LNCAP (cell line): ENCODE measurements at regions not wholly inside any gene's neighbourhood (a gene's known extent, or its start where the extent isn't known, plus 50 kb on each side); places are given as distances from the start of the nearest gene placed in this dataset.

Experiments used
- CTCF ChIP-seq: fragments of 450-650 bp; IDR thresholded peaks from 2 replicates; pipeline ENCODE4 v1.5.1; 2017; ENCODE audit warnings: mild to moderate bottlenecking

GRCh38 chr1:218568962-218569550, 223.9 kb downstream of the TGFB2 start:
- no peak for TF ChIP-seq CTCF

DNA sequence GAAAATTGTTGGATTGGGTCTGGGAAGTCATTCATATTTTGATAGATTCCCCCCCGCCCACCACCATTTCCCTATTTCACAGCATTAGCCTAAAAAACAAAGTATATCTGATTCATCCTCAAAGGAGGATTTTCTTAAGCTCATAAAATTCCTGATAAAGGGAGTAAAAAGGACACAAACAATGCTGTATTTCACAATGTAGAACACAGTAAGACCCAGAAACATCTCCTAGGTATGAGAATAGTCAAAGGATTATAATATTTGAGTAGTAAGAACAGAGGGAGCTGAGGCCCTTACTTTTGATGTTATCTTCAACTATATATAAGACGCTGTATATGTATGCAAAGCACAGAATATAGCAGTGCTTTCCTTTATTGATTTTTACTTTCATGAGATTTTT, 225.3 kb downstream of the TGFB2 start:
- no peak for TF ChIP-seq CTCF

DNA sequence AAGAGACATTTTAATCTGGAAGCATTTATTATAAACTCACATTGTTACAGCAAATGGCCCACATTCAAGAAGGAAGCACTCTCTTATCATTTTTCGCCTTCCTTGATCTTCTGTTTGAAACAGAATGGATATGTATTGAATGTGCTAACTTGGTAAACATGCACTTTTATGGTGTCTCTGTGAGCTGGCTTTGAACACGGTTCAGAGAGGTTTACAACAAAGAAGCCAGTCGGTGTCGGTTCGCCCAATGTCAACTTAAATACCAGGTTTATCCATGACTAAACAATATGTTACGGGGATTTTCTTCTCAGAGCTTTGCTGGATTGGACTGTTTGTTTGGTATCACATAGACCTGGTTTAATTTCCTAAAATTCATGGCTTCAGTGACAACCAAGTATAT, 226.4 kb downstream of the TGFB2 start:
- no peak for TF ChIP-seq CTCF

- no peak for TF ChIP-seq CTCF
Observed at GRCh38 chr1:218572050-218572449, 226.9 kb downstream of the TGFB2 start.

DNA sequence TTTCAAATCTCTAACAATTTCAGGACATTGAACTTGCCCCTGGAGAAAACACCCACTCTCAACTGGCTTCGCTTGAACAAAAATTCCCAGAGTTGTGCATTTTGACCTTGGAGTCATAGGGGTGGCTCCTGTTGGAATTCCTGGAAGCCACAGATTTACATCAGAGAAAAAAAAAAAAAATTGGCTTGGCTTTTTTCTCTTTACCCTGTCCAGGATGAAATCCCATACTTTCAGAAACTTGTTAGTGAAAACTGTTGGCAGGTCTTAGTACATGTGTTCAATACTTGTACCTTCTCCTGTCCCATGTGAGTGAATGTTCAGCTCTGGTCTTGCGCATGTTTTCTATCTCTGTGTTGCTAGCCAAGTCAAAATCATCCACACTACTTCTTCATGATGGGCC, 228.8 kb downstream of the TGFB2 start:
- no peak for TF ChIP-seq CTCF

DNA sequence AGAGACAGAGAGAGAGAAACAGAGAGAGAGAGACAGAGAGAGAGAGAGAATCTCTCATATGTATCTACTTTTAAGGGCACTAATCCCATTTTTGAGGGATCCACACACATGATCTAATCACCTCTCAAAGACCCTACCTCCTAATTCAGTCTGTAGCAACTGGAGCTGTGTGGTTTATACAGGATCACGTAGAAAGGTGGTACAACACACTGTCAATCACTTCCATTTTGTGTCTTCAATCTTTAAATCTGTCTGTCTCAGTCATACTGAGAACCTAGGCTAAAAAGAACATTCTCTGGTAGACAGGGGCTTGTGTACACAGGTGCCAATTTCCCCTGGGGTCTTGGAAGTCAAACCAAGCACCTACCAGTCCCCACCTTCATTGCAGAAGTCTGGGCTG, 229.9 kb downstream of the TGFB2 start:
- no peak for TF ChIP-seq CTCF

- TF ChIP-seq CTCF: no peak
Observed at GRCh38 chr1:218575856-218576255, 230.7 kb downstream of the TGFB2 start.

DNA sequence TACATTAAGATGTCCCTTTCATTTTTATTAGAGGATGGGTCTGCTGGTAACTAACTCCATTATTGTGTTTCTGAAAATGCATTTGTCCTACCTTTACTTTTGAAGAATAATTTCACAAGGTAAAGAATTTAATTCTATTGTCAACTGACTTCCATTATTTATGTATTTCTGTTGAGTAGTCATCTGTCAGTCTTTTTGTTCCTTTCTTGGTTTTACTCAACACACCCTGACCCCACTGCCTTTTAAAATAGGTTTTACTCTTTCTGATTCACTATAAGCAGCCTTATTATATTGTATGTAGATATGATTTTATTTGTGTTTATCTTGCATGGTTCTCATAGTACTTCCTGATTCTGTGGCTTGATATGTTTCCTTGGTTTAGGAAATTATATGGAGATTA, 237.5 kb downstream of the TGFB2 start:
- TF ChIP-seq CTCF: no peak
